PC-3 (cell line): ENCODE measurements at regions not wholly inside any gene's neighbourhood (a gene's known extent, or its start where the extent isn't known, plus 50 kb on each side); places are given as distances from the start of the nearest gene placed in this dataset.
A peak's percentile ranks its signal among the peaks of the same experiment; 100 is the strongest.

Experiments used
- ATAC-seq: fragments of 200-7000 bp; cut with Tn5 transposase; 2 replicates; pipeline ENCODE4 v1.9.1; 2020; ENCODE audit warnings: mild to moderate bottlenecking, moderate library complexity
- BruUV-seq: library from RNA; stranded (reverse); fragments of 400-500 nt; replicated peaks from 2 replicates; lab custom pipeline; 2021; lab: Mats Ljungman, UMichigan
- CTCF ChIA-PET: fragments of 300-600 bp; sonication (Branson Sonifier 250); formaldehyde crosslinking; loops from one replicate; lab custom pipeline; 2022; ENCODE audit warnings: antibody characterized with exemption; lab: Charles Lee
- POLR2A ChIA-PET: fragments of 300-600 bp; sonication (Branson Sonifier 250); formaldehyde crosslinking; loops from one replicate; lab custom pipeline; 2022; ENCODE audit warnings: antibody characterized with exemption; ENCODE audit not compliant: unreplicated experiment; lab: Charles Lee
- DNase-seq: peaks from one replicate; pipeline ENCODE4 v3.0.0-alpha.2; 2015
- H2AFZ ChIP-seq: fragments of 300-600 bp; sonication (generic); 2 replicates; pipeline ENCODE4 v1.6.0; 2016; ENCODE audit warnings: antibody characterized with exemption, low read length
- H3F3A ChIP-seq: fragments of 300-600 bp; sonication (generic); one replicate; pipeline ENCODE4 v1.6.0; 2017; ENCODE audit warnings: antibody characterized with exemption, low read length, control low read depth, mild to moderate bottlenecking; ENCODE audit not compliant: unreplicated experiment
- H3K27ac ChIP-seq: fragments of 300-600 bp; sonication (generic); 2 replicates; pipeline ENCODE4 v1.5.1; 2016; ENCODE audit warnings: mild to moderate bottlenecking, low read length
- H3K27me3 ChIP-seq: fragments of 300-600 bp; sonication (generic); 2 replicates; pipeline ENCODE4 v1.6.1; 2016; ENCODE audit warnings: low read length, mixed read lengths
- H3K36me3 ChIP-seq: fragments of 300-600 bp; sonication (generic); 2 replicates; pipeline ENCODE4 v1.6.1; 2016; ENCODE audit warnings: low read depth, mixed run types, low read length, mixed read lengths
- H3K4me1 ChIP-seq: fragments of 300-600 bp; sonication (generic); 2 replicates; pipeline ENCODE4 v1.5.1; 2016; ENCODE audit warnings: low read length; ENCODE audit not compliant: insufficient read depth
- H3K4me2 ChIP-seq: fragments of 300-600 bp; sonication (generic); 2 replicates; pipeline ENCODE4 v1.6.0; 2016; ENCODE audit warnings: low read length
- H3K4me3 ChIP-seq: fragments of 300-600 bp; sonication (generic); 2 replicates; pipeline ENCODE4 v1.5.1; 2016; ENCODE audit warnings: mild to moderate bottlenecking, low read length, mixed read lengths
- H3K79me2 ChIP-seq: fragments of 300-600 bp; sonication (generic); 2 replicates; pipeline ENCODE4 v1.6.1; 2017; ENCODE audit warnings: low read length, mixed read lengths
- H3K9ac ChIP-seq: fragments of 300-600 bp; sonication (generic); 2 replicates; pipeline ENCODE4 v1.6.0; 2016; ENCODE audit warnings: mild to moderate bottlenecking, low read length
- H3K9me2 ChIP-seq: fragments of 300-600 bp; sonication (generic); replicated peaks from 2 replicates; pipeline ENCODE4 v1.6.1; 2016; ENCODE audit warnings: mixed run types, low read length, mixed read lengths
- H3K9me3 ChIP-seq: fragments of 300-600 bp; sonication (generic); 2 replicates; pipeline ENCODE4 v1.6.1; 2016; ENCODE audit warnings: low read length, mixed read lengths
- H4K20me1 ChIP-seq: fragments of 300-600 bp; sonication (generic); 2 replicates; pipeline ENCODE4 v1.6.1; 2016; ENCODE audit warnings: low read length, mixed read lengths
- EZH2 ChIP-seq: fragments of 300-600 bp; sonication (generic); IDR thresholded peaks from one replicate; pipeline ENCODE4 v1.6.1; 2017; ENCODE audit warnings: antibody characterized with exemption, mild to moderate bottlenecking, low read length; ENCODE audit not compliant: unreplicated experiment
- EZH2phosphoT487 ChIP-seq: fragments of 300-600 bp; sonication (generic); IDR thresholded peaks from 2 replicates; pipeline ENCODE4 v1.6.1; 2018; ENCODE audit warnings: mild to moderate bottlenecking, antibody characterized with exemption, low read length, borderline replicate concordance
- intact Hi-C: fragments of 100-400 bp; cut with micrococcal nuclease; formaldehyde crosslinking; loops from 2 replicates; pipeline ENCODE4 v1.9.0; 2023
- TF ChIP-seq, protein P1 (sequence below): fragments of 300-600 bp; sonication (generic); conservative IDR thresholded peaks from 2 replicates; pipeline ENCODE4 v1.5.1; 2017; ENCODE audit warnings: antibody characterized with exemption, low read depth, mild to moderate bottlenecking, low read length

DNA sequence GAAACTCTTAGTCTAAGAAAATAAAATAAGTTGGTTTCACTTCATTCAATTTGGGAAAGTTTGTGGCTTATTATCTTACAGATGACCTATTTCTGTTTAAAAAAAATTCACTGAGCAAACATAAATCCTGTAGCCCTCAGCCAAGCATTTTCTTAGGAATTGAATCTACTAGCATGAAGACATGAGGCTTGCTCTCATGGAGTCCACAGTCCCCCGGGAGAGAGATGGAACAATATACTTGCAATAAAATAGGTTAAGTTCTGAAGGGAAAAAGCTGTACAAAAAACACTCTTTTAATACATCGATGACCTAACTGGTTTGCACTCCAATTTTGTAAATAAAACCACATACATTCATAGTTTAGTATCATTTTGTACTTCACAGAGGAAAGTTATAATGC lies 642.6 kb upstream of the FAM241A start:
- ATAC-seq: no peak
- no peaks in the 10 kb centered on the region for H4K20me1 ChIP-seq
- BruUV-seq: no TSS peak
- no peaks in the 10 kb centered on the region for H3K9me3 ChIP-seq
- no peak for TF ChIP-seq EZH2phosphoT487
- no peak for TF ChIP-seq EZH2
- TF ChIP-seq, protein P1, sequence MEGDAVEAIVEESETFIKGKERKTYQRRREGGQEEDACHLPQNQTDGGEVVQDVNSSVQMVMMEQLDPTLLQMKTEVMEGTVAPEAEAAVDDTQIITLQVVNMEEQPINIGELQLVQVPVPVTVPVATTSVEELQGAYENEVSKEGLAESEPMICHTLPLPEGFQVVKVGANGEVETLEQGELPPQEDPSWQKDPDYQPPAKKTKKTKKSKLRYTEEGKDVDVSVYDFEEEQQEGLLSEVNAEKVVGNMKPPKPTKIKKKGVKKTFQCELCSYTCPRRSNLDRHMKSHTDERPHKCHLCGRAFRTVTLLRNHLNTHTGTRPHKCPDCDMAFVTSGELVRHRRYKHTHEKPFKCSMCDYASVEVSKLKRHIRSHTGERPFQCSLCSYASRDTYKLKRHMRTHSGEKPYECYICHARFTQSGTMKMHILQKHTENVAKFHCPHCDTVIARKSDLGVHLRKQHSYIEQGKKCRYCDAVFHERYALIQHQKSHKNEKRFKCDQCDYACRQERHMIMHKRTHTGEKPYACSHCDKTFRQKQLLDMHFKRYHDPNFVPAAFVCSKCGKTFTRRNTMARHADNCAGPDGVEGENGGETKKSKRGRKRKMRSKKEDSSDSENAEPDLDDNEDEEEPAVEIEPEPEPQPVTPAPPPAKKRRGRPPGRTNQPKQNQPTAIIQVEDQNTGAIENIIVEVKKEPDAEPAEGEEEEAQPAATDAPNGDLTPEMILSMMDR: no peak
- H3K9ac ChIP-seq: no peak overlapping the region
- intact Hi-C loops: no loop called here
- no peak overlapping the region for H3K4me3 ChIP-seq
- H2AFZ ChIP-seq: no peak overlapping the region
- H3K79me2 ChIP-seq: no peaks in the 10 kb centered on the region
- no peak overlapping the region for H3K4me2 ChIP-seq
- no peaks in the 10 kb centered on the region for H3K27me3 ChIP-seq
- no peak overlapping the region for H3K27ac ChIP-seq
- DNase-seq: no peak
- no peaks in the 10 kb centered on the region; the same call in 1 of the 2 replicates for H3K4me1 ChIP-seq
- ChIA-PET POLR2A (interaction anchor here (0.6 kb wide), 1 partner anchor 260 kb away, joined by 4 read pairs; no protein-coding TSS in a partner anchor), CTCF (no interaction called here)
- H3K36me3 ChIP-seq: no peaks in the 10 kb centered on the region
- H3F3A ChIP-seq: no peaks in the 10 kb centered on the region
- H3K9me2 ChIP-seq: no peaks in the 10 kb centered on the region

DNA sequence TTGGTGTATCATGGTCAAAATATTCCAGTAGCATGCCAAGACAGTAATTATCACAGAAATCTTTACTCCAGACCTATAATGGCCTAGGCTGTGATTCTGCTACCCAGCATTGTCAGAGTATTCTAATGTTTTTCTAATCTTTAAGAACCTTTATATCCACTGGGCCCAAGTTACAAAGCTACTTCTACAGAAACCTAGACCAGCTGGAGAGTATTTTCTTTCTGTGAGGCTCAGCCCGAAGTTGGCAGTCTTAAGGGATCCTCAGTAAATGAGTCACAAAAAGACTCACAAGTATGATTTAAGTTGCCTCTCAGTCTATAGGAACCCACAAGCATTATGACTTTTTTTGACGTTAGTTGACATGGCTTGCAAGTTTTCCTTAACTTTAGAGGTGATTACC lies 638.5 kb upstream of the FAM241A start:
- ChIA-PET POLR2A (no interaction called here), CTCF (no interaction called here)
- no peaks in the 10 kb centered on the region for H3K9me2 ChIP-seq
- intact Hi-C loops: no loop called here
- TF ChIP-seq, protein P1: no peak
- TF ChIP-seq EZH2: no peak
- no peak for TF ChIP-seq EZH2phosphoT487
- peak; percentile 39 for DNase-seq
- BruUV-seq: no TSS peak
- no peaks in the 10 kb centered on the region for H3K79me2 ChIP-seq
- H3K9me3 ChIP-seq: no peaks in the 10 kb centered on the region
- H3K4me3 ChIP-seq: no peak overlapping the region
- peaks cover 1% of the 10 kb centered on the region for H3F3A ChIP-seq
- H3K9ac ChIP-seq: no peak overlapping the region
- no peak overlapping the region for H2AFZ ChIP-seq
- ATAC-seq: peak; percentile 56
- H4K20me1 ChIP-seq: no peaks in the 10 kb centered on the region
- H3K36me3 ChIP-seq: no peaks in the 10 kb centered on the region
- no peaks in the 10 kb centered on the region for H3K27me3 ChIP-seq
- no peak overlapping the region for H3K27ac ChIP-seq
- H3K4me2 ChIP-seq: no peak overlapping the region
- H3K4me1 ChIP-seq: peaks cover 18% of the 10 kb centered on the region

DNA sequence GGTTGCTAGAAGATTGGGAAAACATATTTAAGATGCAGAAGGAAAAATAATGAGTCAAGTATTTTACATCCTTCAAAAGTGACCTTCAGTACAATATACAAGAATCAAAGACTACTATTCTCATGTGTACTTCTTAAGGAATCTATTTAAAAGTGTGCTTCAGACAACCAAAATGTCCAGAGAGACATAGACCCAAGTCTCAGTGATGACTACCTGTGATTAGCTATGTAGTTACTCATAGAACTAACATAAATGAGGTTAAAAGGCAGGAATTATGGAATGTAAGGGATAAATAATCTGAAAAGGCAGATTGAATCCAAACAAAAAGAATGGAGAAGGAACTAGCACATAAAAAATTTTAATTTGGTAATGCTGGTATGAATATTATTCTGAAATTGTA lies 634.7 kb upstream of the FAM241A start:
- Histone ChIP-seq H3K9me2 (no peaks in the 10 kb centered on the region), H3K79me2 (no peaks in the 10 kb centered on the region), H3K4me2 (peak overlapping the region; percentile 8; the same call in 1 of the 2 replicates), H3K9me3 (no peaks in the 10 kb centered on the region), H3K9ac (no peak overlapping the region), H3K27ac (peak overlapping the region; percentile 35), H3F3A (peaks cover 5% of the 10 kb centered on the region), H4K20me1 (no peaks in the 10 kb centered on the region), H3K27me3 (no peaks in the 10 kb centered on the region), H3K36me3 (no peaks in the 10 kb centered on the region), H3K4me3 (no peak overlapping the region), H2AFZ (no peak overlapping the region), H3K4me1 (peaks cover 27% of the 10 kb centered on the region)
- DNase-seq: peak; percentile 77
- no TSS peak for BruUV-seq
- ChIA-PET POLR2A (no interaction called here), CTCF (interaction anchor here (0.7 kb wide), 1 partner anchor 16 kb away, joined by 4 read pairs; no protein-coding TSS in a partner anchor)
- intact Hi-C loops: loop anchor here (5.0 kb wide), 1 partner anchor 92 kb away; no protein-coding TSS in a partner anchor
- TF ChIP-seq, protein P1: no peak
- TF ChIP-seq EZH2phosphoT487: no peak
- TF ChIP-seq EZH2: no peak
- ATAC-seq: peak; percentile 76
